NK-92 treated with Interleukin-12 subunit alpha and Interleukin-12 subunit beta, amount 100 ng/mL, for 24 hours (cell line): ENCODE measurements at regions not wholly inside any gene's neighbourhood (a gene's known extent, or its start where the extent isn't known, plus 50 kb on each side); places are given as distances from the start of the nearest gene placed in this dataset.

Experiments used
- DNase-seq: peaks from one replicate; lab custom pipeline; 2025; lab: John Stamatoyannopoulos, UW

- no peak for DNase-seq
These were observed 72.3 kb upstream of the RAD23B start for GRCh38 chr9:107210775-107211174.

GRCh38 chr9:107211284-107211923 lies 71.7 kb upstream of the RAD23B start:
- DNase-seq, result no peak

- DNase-seq, result no peak
These were observed 70.5 kb upstream of the RAD23B start for GRCh38 chr9:107212613-107213012.

- no peak for DNase-seq
These were observed 70.0 kb upstream of the RAD23B start for GRCh38 chr9:107213080-107213479.

DNA sequence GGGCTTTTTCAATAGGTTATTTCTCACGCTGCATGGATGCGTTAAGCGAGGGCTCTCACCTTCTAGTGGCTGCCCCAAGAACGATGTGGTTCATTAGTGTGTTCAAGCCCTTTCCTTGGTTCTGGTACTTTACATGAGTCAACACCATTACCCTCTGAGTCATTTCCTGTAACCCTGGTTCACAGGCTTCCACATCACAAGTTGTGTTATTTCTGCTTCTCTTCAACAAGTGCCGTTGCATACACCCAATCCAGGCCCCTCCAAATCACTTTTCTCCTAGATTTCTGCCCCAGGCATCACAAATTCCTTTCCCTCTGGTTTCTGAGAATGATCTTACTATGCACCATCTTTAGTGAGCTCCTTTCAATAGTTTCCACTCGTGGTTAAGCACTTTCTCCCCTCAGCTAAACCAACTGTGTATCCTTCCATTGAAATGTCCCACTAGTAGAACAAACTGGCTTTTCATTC lies 69.5 kb upstream of the RAD23B start:
- peak; percentile 55 for DNase-seq

GRCh38 chr9:107214381-107214780 lies 68.7 kb upstream of the RAD23B start:
- no peak for DNase-seq

- no peak for DNase-seq
These were observed 68.2 kb upstream of the RAD23B start for GRCh38 chr9:107214915-107215314.

DNA sequence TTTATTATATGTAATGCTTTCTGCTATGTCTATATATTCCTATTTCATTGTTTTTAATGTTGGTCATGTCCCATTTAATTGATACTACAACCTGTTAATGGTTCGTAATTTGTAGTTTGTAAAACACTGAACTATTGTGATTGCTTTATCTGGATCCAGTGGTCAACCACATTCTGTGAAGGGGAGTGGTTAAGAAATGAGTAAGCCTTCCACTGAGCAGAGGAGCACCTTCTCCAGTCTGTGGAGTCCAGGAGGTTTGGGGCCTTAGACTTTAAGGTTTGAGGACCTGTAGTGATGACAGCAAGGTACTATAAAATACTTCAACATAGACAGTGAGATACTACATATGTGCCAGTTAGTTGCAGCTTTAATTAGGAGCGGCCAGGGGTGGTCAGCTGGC lies 67.7 kb upstream of the RAD23B start:
- no peak for DNase-seq

DNA sequence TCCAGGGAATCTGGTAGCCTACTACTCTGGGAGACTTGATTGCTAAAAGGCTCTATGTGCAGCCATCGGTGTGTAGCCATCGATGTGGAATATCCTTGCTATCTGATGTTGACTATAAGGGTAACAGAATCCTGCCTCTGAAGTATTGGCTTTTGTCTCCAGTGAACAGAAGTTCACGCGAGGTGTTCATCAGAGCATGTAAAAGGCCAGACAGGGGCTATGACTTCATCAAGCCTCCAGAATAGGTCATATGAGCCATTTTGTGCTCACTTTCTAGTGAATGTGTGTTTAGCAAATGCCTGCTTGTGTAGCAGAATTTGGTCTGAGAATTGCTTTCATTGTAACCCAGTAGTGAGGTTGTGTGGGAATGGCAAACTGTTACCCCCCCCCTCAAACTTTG lies 66.8 kb upstream of the RAD23B start:
- DNase-seq, result no peak

DNA sequence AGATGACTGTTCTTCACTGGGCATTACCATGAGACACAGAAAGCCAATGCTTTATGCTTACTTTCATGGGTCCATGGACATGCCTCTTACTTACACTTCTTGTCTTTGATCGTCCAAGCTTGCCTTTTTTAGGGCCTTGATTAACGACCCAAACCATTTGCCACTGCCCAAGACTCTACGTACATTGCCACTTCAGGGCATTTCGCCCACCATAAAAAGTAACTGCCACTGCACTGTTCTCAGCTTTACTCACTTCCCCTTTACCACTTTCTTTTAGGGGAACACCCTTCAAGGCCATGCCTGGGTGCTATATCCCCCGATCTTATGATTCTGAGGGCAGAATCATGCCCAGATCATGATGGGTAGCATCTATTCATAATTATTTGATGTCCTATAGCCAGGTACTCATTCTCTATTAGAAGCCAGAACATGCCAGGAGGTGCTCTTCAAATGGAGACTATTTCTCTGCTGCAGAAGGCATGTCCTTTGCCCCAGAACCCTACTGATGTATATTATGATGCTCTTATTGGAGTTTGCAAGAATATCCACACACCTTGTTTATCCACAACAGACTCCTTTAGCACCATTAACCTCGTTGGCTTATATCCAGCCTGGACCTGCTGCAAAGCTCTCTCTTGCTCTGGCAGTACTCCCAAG lies 64.1 kb upstream of the RAD23B start:
- no peak for DNase-seq

DNA sequence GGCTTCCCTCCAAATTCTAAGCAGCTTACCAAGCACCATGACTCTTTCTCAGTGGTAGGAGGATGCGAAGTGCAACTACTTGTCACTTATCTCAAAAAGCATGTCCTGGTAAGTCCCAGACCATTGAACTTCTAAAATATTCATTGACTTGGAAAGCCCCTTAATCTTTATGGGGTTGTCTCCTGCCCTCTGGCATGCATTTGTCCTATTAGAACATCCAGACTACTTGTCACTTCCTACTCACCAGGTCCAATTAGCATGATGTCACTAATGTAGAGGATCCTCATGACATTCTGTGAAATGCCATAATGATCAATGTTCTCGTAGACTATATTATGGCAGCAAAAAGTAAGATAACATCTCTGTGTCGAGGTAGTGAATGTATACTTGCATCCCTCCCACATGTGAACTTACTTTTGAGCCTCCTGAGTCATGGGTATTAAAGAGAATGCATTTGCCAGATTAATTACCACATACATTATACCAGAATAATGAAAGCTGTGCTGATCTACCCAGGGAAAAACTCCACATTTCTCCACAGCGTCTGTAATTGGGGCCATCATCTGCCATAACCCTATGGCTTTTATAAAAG lies 63.5 kb upstream of the RAD23B start:
- no peak for DNase-seq

- no peak for DNase-seq
These were observed 61.8 kb upstream of the RAD23B start for GRCh38 chr9:107221321-107221720.

DNA sequence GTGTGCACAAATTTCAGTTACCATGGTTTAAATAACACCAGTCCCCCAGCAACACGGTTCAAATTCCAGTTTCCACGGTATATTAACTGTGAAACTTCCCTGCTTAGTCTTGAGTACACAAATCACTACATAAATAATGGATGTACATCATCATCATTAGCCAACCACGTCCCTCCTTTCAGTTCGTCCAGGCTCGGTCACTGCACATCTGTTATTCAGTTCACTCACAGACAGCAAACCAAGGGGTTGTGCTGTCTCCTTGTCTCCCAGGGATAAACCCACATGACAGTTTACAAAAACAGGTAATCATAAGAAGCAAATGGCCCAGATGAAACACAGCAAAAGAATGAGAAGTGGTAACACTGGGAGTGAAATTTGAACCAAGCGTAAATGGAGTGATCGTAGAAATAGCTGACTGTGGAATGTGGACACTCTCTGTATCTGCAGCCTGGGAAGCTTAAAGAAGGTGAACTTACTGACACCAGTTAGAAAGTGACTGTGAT lies 61.0 kb upstream of the RAD23B start:
- DNase-seq, result no peak

GRCh38 chr9:107223381-107223780 lies 59.7 kb upstream of the RAD23B start:
- no peak for DNase-seq

DNA sequence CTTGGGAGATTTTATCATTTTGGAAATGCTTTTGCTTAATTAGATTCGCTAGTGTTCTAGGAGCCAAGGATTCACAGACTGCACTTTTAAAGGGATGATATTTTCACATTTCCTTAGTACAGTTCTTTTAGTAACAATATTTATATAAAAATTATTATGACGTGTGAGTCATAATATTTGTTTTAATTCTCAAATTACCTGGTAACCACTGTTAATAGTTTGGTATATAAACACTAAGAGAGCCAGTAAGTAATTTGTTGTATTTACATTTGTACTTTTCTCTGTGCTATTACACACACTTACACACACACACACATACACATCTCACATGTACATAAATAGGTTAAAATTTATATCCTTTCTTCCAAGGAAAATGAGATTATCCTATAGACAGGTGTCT lies 58.8 kb upstream of the RAD23B start:
- DNase-seq, result no peak

DNA sequence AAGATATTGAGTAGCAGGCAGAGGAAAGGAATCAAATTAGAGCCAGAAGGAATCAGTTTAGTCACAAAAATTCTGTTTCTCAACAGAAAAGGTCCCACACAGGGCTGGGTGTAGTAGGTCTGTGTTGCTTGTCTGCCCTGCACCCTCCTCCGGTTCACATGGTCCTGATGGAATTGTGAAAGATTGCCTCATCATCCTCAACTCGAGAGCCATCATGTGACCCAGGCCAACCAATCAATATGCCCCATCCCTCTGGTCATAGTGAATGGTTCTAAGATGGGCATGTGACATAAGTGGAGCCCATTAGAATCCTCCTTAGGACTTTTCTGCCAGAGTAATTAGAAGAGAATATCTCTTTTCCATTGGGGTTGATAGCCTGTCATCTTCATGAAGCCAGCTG lies 56.7 kb upstream of the RAD23B start:
- no peak for DNase-seq

DNA sequence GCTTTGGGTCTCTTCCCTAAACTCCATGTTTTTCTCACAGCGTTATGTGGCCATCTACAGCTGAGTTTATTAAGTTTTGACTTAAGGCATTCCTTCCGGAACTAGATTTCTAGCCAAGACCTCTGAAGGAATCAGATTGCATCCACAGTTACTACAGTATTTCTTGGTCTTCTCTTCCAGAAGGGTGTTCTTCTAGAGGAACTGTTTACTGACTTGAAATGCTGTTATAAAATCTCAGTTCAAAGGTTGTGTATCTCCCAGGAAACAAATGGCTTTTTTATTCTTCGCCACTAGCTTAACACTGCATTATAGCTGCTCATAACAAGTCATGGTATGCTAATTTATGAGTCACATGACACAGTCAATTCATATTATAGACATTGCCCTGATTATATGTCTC lies 55.3 kb upstream of the RAD23B start:
- no peak for DNase-seq

DNA sequence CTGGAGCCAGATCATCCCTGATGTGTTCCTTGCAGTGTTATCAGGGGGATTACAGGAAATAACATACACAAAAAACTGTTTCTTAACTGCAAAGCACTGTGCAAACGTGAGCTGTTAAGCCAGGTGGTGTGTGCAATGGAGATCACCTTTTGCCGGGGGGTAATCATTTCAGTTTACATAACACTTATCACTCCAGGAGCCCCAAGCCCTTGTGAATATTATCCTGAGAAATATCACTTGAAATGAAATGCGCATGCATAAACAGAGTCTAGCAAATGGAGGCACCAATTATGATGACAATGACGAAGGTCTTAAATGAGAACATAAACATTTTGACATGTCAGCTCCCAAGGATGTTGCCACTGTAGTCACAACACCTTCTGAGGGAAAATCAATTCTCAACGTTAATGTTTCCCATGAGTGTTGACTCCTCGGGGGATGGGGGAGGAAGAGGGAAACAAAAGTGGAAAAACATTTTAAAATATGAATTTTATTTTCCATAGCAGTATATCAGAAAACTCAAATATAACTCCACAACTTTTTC lies 54.5 kb upstream of the RAD23B start:
- DNase-seq, result no peak

GRCh38 chr9:107229241-107229741 lies 53.8 kb upstream of the RAD23B start:
- DNase-seq, result no peak
